Activated T-helper 1 cell treated with anti-CD3 and anti-CD28 coated beads, Interleukin-12 subunit alpha, Interleukin-12 subunit beta, Interleukin-2, Interleukin-4 antibody, amounts not matched to agents 30 ng/mL and 10 ng/mL and 1 ng/mL, durations not matched to agents 14 hours and 24 hours and 36 hours (primary cell): ENCODE measurements at regions not wholly inside any gene's neighbourhood (a gene's known extent, or its start where the extent isn't known, plus 50 kb on each side); places are given as distances from the start of the nearest gene placed in this dataset.

ENCODE experiments used
- DNase-seq: peaks from one replicate; pipeline ENCODE4 v3.0.0; 2021; ENCODE audit warnings: low spot score
- H3K27ac Mint-ChIP-seq: one replicate; pipeline ENCODE4 v1.8.0; 2021; ENCODE audit warnings: mild to moderate bottlenecking, mixed read lengths
- H3K27me3 Mint-ChIP-seq: one replicate; pipeline ENCODE4 v1.8.0; 2022; ENCODE audit warnings: mild to moderate bottlenecking, moderate library complexity, mixed read lengths; ENCODE audit not compliant: insufficient read depth
- H3K36me3 Mint-ChIP-seq: one replicate; pipeline ENCODE4 v1.8.0; 2021; ENCODE audit warnings: low read depth, mixed read lengths
- H3K4me1 Mint-ChIP-seq: one replicate; pipeline ENCODE4 v1.8.0; 2021; ENCODE audit warnings: low read depth, mixed read lengths
- H3K4me3 Mint-ChIP-seq: one replicate; pipeline ENCODE4 v1.8.0; 2021; ENCODE audit warnings: mild to moderate bottlenecking, moderate library complexity, mixed read lengths
- H3K9me3 Mint-ChIP-seq: one replicate; pipeline ENCODE4 v1.8.0; 2021; ENCODE audit warnings: mixed read lengths
- intact Hi-C: fragments of 100-400 bp; cut with micrococcal nuclease; formaldehyde crosslinking; loops from one replicate; pipeline ENCODE4 v1.15.1; 2024

- H3K27me3 Mint-ChIP-seq: no peaks in the 10 kb centered on the region
These were observed 50.2 kb upstream of the CALN1 start for GRCh38 chr7:72462311-72462710.

More at GRCh38 chr7:72462311-72462710, 50.2 kb upstream of the CALN1 start:
- Mint-ChIP-seq H3K9me3 (no peaks in the 10 kb centered on the region), H3K4me1 (no peaks in the 10 kb centered on the region), H3K36me3 (no peaks in the 10 kb centered on the region), H3K4me3 (no peak overlapping the region), H3K27ac (no peak overlapping the region)
- no peak for DNase-seq
- intact Hi-C loops: no loop called here
